BE2C (cell line): ENCODE measurements at regions not wholly inside any gene's neighbourhood (a gene's known extent, or its start where the extent isn't known, plus 50 kb on each side); places are given as distances from the start of the nearest gene placed in this dataset.

ENCODE experiments used
- DNase-seq: peaks from one replicate; pipeline ENCODE4 v3.0.0-alpha.2; 2020
- H3K27me3 ChIP-seq: fragments of 250-450 bp; sonication (Bioruptor Pico); 2 replicates; pipeline ENCODE4 v1.5.1; 2020; ENCODE audit warnings: mild to moderate bottlenecking
- H3K36me3 ChIP-seq: fragments of 250-450 bp; sonication (Bioruptor Pico); 2 replicates; pipeline ENCODE4 v1.5.1; 2020; ENCODE audit warnings: mild to moderate bottlenecking
- H3K4me1 ChIP-seq: fragments of 250-450 bp; sonication (Bioruptor Pico); 2 replicates; pipeline ENCODE4 v1.5.1; 2020
- H3K4me3 ChIP-seq: 2 replicates; pipeline ENCODE4 v1.5.1; 2011; ENCODE audit warnings: low read depth, low read length
- H3K9me3 ChIP-seq: fragments of 250-450 bp; sonication (Bioruptor Pico); 2 replicates; pipeline ENCODE4 v1.5.1; 2020
- CTCF ChIP-seq: IDR thresholded peaks from 2 replicates; pipeline ENCODE4 v1.5.1; 2012; ENCODE audit warnings: mild to moderate bottlenecking, low read depth, low read length

GRCh38 chr4:19380600-19380999, 871.1 kb upstream of the SLIT2 start:
- Histone ChIP-seq H3K27me3 (no peaks in the 10 kb centered on the region), H3K4me1 (no peaks in the 10 kb centered on the region), H3K4me3 (no peak overlapping the region), H3K9me3 (no peaks in the 10 kb centered on the region), H3K36me3 (no peaks in the 10 kb centered on the region)
- TF ChIP-seq CTCF = no peak
- DNase-seq = no peak

GRCh38 chr4:19379191-19379708, 872.5 kb upstream of the SLIT2 start:
- Histone ChIP-seq H3K27me3 (no peaks in the 10 kb centered on the region), H3K4me1 (no peaks in the 10 kb centered on the region), H3K9me3 (no peaks in the 10 kb centered on the region), H3K36me3 (no peaks in the 10 kb centered on the region), H3K4me3 (no peak overlapping the region)
- DNase-seq = no peak
- TF ChIP-seq CTCF = no peak

GRCh38 chr4:19375931-19376330, 875.8 kb upstream of the SLIT2 start:
- Histone ChIP-seq H3K4me3 (no peak overlapping the region), H3K9me3 (no peaks in the 10 kb centered on the region), H3K27me3 (no peaks in the 10 kb centered on the region), H3K4me1 (no peaks in the 10 kb centered on the region), H3K36me3 (no peaks in the 10 kb centered on the region)
- no peak for TF ChIP-seq CTCF
- DNase-seq = no peak

- DNase-seq = no peak
- TF ChIP-seq CTCF = no peak
- Histone ChIP-seq H3K9me3 (no peaks in the 10 kb centered on the region), H3K27me3 (no peaks in the 10 kb centered on the region), H3K4me1 (no peaks in the 10 kb centered on the region), H3K4me3 (no peak overlapping the region), H3K36me3 (no peaks in the 10 kb centered on the region)
Measured at GRCh38 chr4:19375136-19375804, 876.4 kb upstream of the SLIT2 start.

- Histone ChIP-seq H3K4me1 (no peaks in the 10 kb centered on the region), H3K4me3 (no peak overlapping the region), H3K36me3 (no peaks in the 10 kb centered on the region), H3K9me3 (no peaks in the 10 kb centered on the region), H3K27me3 (no peaks in the 10 kb centered on the region)
- DNase-seq = no peak
- TF ChIP-seq CTCF = no peak
Measured at GRCh38 chr4:19372390-19372789, 879.3 kb upstream of the SLIT2 start.

GRCh38 chr4:19368800-19369199, 882.9 kb upstream of the SLIT2 start:
- no peaks in the 10 kb centered on the region for H3K4me1 ChIP-seq
- H3K36me3 ChIP-seq = no peaks in the 10 kb centered on the region
- H3K27me3 ChIP-seq = no peaks in the 10 kb centered on the region
- no peaks in the 10 kb centered on the region for H3K9me3 ChIP-seq
- no peak overlapping the region for H3K4me3 ChIP-seq
- no peak for DNase-seq
- no peak for TF ChIP-seq CTCF
